Osteoblast (primary cell): ENCODE measurements at regions not wholly inside any gene's neighbourhood (a gene's known extent, or its start where the extent isn't known, plus 50 kb on each side); places are given as distances from the start of the nearest gene placed in this dataset.

Source experiments
- DNase-seq: peaks from one replicate; pipeline ENCODE4 v3.0.0; 2011; ENCODE audit warnings: low spot score, mixed read lengths; ENCODE audit not compliant: insufficient read length; ENCODE audit errors: missing footprints
- H2AFZ ChIP-seq: 2 replicates; pipeline ENCODE4 v1.6.0; 2011; ENCODE audit warnings: mild to moderate bottlenecking, low read length
- H3K27ac ChIP-seq: 2 replicates; pipeline ENCODE4 v1.5.1; 2011; ENCODE audit warnings: mild to moderate bottlenecking, low read depth, low read length, moderate library complexity
- H3K27me3 ChIP-seq: 2 replicates; pipeline ENCODE4 v1.6.0; 2012; ENCODE audit warnings: mild to moderate bottlenecking, control low read depth, inconsistent platforms, low read length, moderate library complexity; ENCODE audit not compliant: insufficient read depth
- H3K36me3 ChIP-seq: 2 replicates; pipeline ENCODE4 v1.5.1; 2011; ENCODE audit warnings: mild to moderate bottlenecking, low read length, control low read depth, moderate library complexity; ENCODE audit not compliant: insufficient read depth
- H3K4me1 ChIP-seq: 2 replicates; pipeline ENCODE4 v1.5.1; 2011; ENCODE audit warnings: mild to moderate bottlenecking, low read length, control low read depth, moderate library complexity; ENCODE audit not compliant: insufficient read depth
- H3K4me2 ChIP-seq: 2 replicates; pipeline ENCODE4 v1.6.0; 2011; ENCODE audit warnings: mild to moderate bottlenecking, low read length; ENCODE audit not compliant: insufficient read depth
- H3K4me3 ChIP-seq: fragments of 200-600 bp; sonication (generic); 3 replicates; pipeline ENCODE4 v1.5.1; 2012; ENCODE audit warnings: mild to moderate bottlenecking, low read length, inconsistent platforms; ENCODE audit not compliant: insufficient read depth
- H3K79me2 ChIP-seq: 2 replicates; pipeline ENCODE4 v1.6.0; 2012; ENCODE audit warnings: mild to moderate bottlenecking, low read length, control low read depth, inconsistent platforms; ENCODE audit not compliant: insufficient read depth
- H3K9me3 ChIP-seq: 2 replicates; pipeline ENCODE4 v1.5.1; 2011; ENCODE audit warnings: low read depth, low read length, control low read depth
- H4K20me1 ChIP-seq: 2 replicates; pipeline ENCODE4 v1.6.0; 2012; ENCODE audit warnings: mild to moderate bottlenecking, low read length, control low read depth; ENCODE audit not compliant: insufficient read depth
- CTCF ChIP-seq: IDR thresholded peaks from 2 replicates; pipeline ENCODE4 v1.5.1; 2011; ENCODE audit warnings: mild to moderate bottlenecking, low read depth, low read length, moderate library complexity; ENCODE audit errors: extremely low read depth

GRCh38 chr3:14338242-14338641 is 64.2 kb upstream of the SLC6A6 start:
- no peaks in the 10 kb centered on the region for H3K36me3 ChIP-seq
- no peaks in the 10 kb centered on the region for H3K4me1 ChIP-seq
- no peaks in the 10 kb centered on the region for H4K20me1 ChIP-seq
- no peaks in the 10 kb centered on the region for H3K9me3 ChIP-seq
- no peak overlapping the region for H2AFZ ChIP-seq
- H3K27me3 ChIP-seq = peaks cover 14% of the 10 kb centered on the region
- no peak overlapping the region for H3K4me2 ChIP-seq
- DNase-seq = no peak
- no peak for TF ChIP-seq CTCF
- H3K27ac ChIP-seq = no peak overlapping the region
- no peak overlapping the region for H3K4me3 ChIP-seq
- no peaks in the 10 kb centered on the region for H3K79me2 ChIP-seq

GRCh38 chr3:14338898-14339458 is 63.4 kb upstream of the SLC6A6 start:
- Histone ChIP-seq H3K27me3 (peaks cover 14% of the 10 kb centered on the region), H3K4me3 (no peak overlapping the region), H3K9me3 (no peaks in the 10 kb centered on the region), H3K4me2 (no peak overlapping the region), H2AFZ (no peak overlapping the region), H3K4me1 (no peaks in the 10 kb centered on the region), H4K20me1 (no peaks in the 10 kb centered on the region), H3K27ac (no peak overlapping the region), H3K36me3 (no peaks in the 10 kb centered on the region), H3K79me2 (no peaks in the 10 kb centered on the region)
- no peak for TF ChIP-seq CTCF
- no peak for DNase-seq

- no peak for TF ChIP-seq CTCF
- Histone ChIP-seq H3K4me3 (no peak overlapping the region), H3K79me2 (no peaks in the 10 kb centered on the region), H2AFZ (no peak overlapping the region), H3K9me3 (no peaks in the 10 kb centered on the region), H3K4me2 (no peak overlapping the region), H3K27ac (no peak overlapping the region), H3K4me1 (no peaks in the 10 kb centered on the region), H4K20me1 (no peaks in the 10 kb centered on the region), H3K36me3 (no peaks in the 10 kb centered on the region), H3K27me3 (peaks cover 11% of the 10 kb centered on the region)
- DNase-seq = no peak
Measured at GRCh38 chr3:14340960-14341708, 61.3 kb upstream of the SLC6A6 start.

GRCh38 chr3:14343338-14344112 is 58.9 kb upstream of the SLC6A6 start:
- Histone ChIP-seq H3K36me3 (no peaks in the 10 kb centered on the region), H3K4me2 (no peak overlapping the region), H3K79me2 (no peaks in the 10 kb centered on the region), H3K27me3 (peaks cover 7% of the 10 kb centered on the region), H4K20me1 (no peaks in the 10 kb centered on the region), H3K9me3 (no peaks in the 10 kb centered on the region), H2AFZ (no peak overlapping the region), H3K27ac (no peak overlapping the region), H3K4me1 (no peaks in the 10 kb centered on the region), H3K4me3 (no peak overlapping the region)
- peak; percentile 86 for DNase-seq
- TF ChIP-seq CTCF = no peak
